ENCODE measurements at regions not wholly inside any gene's neighbourhood (a gene's known extent, or its start where the extent isn't known, plus 50 kb on each side); places are given as distances from the start of the nearest gene placed in this dataset.

- POLR2A ChIA-PET = no interaction called here
- RAD21 ChIA-PET (ENCODE audit: unreplicated experiment) = interaction anchor here (1.0 to 2.8 kb wide), 4 partner anchors 41 to 1203 kb away, joined by 3 to 38 read pairs (median 4); no protein-coding TSS in a partner anchor
- no peaks in the 10 kb centered on the region for H3K27me3 ChIP-seq (replicated peaks in 1 of 2; ENCODE audit: control insufficient read depth in 2 of 2, insufficient read depth in 2 of 2, low read length in 1 of 2)
- ATAC-seq (no peak), FAIRE-seq (no peak), DNase-seq (ENCODE audit: low read depth, low spot score) (no peak)
- WGBS (ENCODE audit: insufficient coverage, insufficient replicate concordance, low lambda C conversion rate, missing lambda C conversion rate) = 33% methylated on average over 9 of the region's 9 CpGs
- H3K36me3 ChIP-seq (ENCODE audit: control insufficient read depth in 2 of 2, insufficient read depth in 2 of 2, low read length in 1 of 2) = no peaks in the 10 kb centered on the region
- no peak overlapping the region for H3K4me3 ChIP-seq
- H3K4me2 ChIP-seq (ENCODE audit: control insufficient read depth, insufficient read depth) = no peak overlapping the region
- intact Hi-C loops (cut with micrococcal nuclease; ENCODE audit: unreplicated experiment) (loop anchor here (2.0 to 10.0 kb wide), 4 partner anchors 143 to 921 kb away; no protein-coding TSS in a partner anchor), in situ Hi-C loops (cut with MboI) (loop anchor here (25.0 kb wide), 2 partner anchors 908 to 1208 kb away; no protein-coding TSS in a partner anchor)
- H2AFZ ChIP-seq (ENCODE audit: control insufficient read depth, low read depth, low read length) = no peak overlapping the region
- no peak overlapping the region for H3K27ac ChIP-seq (ENCODE audit: control insufficient read depth, insufficient read depth)
- CTCF ChIA-PET = interaction anchor here (1.2 to 5.4 kb wide), 11 partner anchors 12 to 1202 kb away, joined by 3 to 105 read pairs (median 7); no protein-coding TSS in a partner anchor
- no peaks in the 10 kb centered on the region for H3K79me2 ChIP-seq (ENCODE audit: control insufficient read depth, insufficient read depth, low read length)
- SMC1A ChIA-PET (ENCODE audit: uncharacterized antibody, unreplicated experiment) = interaction anchor here (0.9 to 4.0 kb wide), 6 partner anchors 142 to 999 kb away, joined by 3 to 30 read pairs (median 9); no protein-coding TSS in a partner anchor
- BruUV-seq (replicated peaks) = no TSS peak
- H3K9ac ChIP-seq (ENCODE audit: control insufficient read depth, insufficient read depth, low read length) = no peak overlapping the region
- no peaks in the 10 kb centered on the region for H4K20me1 ChIP-seq (ENCODE audit: control insufficient read depth, insufficient read depth)
- H3K4me1 ChIP-seq (ENCODE audit: control insufficient read depth, insufficient read depth, low read length) = no peaks in the 10 kb centered on the region
- H3K9me3 ChIP-seq (replicated peaks; ENCODE audit: control insufficient read depth, insufficient read depth, low read length) = no peaks in the 10 kb centered on the region
- no peak for TF ChIP-seq BCL11A (IDR thresholded peaks at IDR 0.05; ENCODE audit: low read depth, low read length)
- TF ChIP-seq RFX5 (IDR thresholded peaks at IDR 0.05; ENCODE audit: low read depth, low read length) = no peak
- TF ChIP-seq STAT1 (conservative IDR thresholded peaks at IDR 0.05) = no peak
- no peak for TF ChIP-seq MEF2A (IDR thresholded peaks at IDR 0.05; ENCODE audit: insufficient read depth, low read depth, low read length)
- TF ChIP-seq POLR2AphosphoS2 (IDR thresholded peaks at IDR 0.05; ENCODE audit: low read depth, low read length) = no peak
- TF ChIP-seq HDGF (IDR thresholded peaks at IDR 0.05) = no peak
- no peak for TF ChIP-seq BCL3 (IDR thresholded peaks at IDR 0.05; ENCODE audit: borderline replicate concordance, insufficient read depth, low read depth, low read length, poor library complexity, severe bottlenecking)
- no peak for TF ChIP-seq ZNF207 (IDR thresholded peaks at IDR 0.05; ENCODE audit: borderline replicate concordance)
Observed at GRCh38 chr9:18253950-18254349, 220.0 kb upstream of the ADAMTSL1 start.
